Astrocyte of the cerebellum (primary cell): ENCODE measurements at regions not wholly inside any gene's neighbourhood (a gene's known extent, or its start where the extent isn't known, plus 50 kb on each side); places are given as distances from the start of the nearest gene placed in this dataset.

Experiments used
- DNase-seq: peaks from one replicate; pipeline ENCODE4 v3.0.0-alpha.2; 2011; ENCODE audit warnings: low read depth
- H3K4me3 ChIP-seq: 2 replicates; pipeline ENCODE4 v1.5.1; 2011; ENCODE audit warnings: mild to moderate bottlenecking, low read depth, low read length, moderate library complexity
- in situ Hi-C: cut with HindIII; loops from 2 replicates; pipeline ENCODE4 v1.10.0; 2017; ENCODE audit warnings: low sequenced_read_pairs
- TF ChIP-seq, protein P1 (sequence below): IDR thresholded peaks from 2 replicates; pipeline ENCODE4 v1.5.1; 2012; ENCODE audit warnings: low read length, low read depth, moderate library complexity, mild to moderate bottlenecking; ENCODE audit errors: missing control alignments

DNA sequence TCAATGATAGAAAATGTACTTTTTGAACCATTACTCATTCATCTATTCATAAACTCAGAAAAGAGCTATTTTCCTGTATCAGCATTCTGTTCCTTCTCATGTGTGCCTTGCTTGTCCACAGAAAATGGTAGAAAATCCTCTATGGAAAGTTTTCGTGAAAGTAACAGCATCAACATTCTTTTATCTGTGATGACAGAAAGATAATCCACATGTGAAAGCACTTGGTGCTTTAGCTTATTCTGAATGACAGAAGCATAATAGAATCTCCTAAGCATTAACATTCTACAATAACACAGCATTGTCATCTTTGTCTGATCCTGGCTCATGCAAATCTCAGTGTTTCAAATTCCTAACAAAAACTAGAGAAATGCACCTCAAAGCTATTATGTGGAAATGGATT is 431.9 kb downstream of the ADAMTS20 start:
- TF ChIP-seq, protein P1, sequence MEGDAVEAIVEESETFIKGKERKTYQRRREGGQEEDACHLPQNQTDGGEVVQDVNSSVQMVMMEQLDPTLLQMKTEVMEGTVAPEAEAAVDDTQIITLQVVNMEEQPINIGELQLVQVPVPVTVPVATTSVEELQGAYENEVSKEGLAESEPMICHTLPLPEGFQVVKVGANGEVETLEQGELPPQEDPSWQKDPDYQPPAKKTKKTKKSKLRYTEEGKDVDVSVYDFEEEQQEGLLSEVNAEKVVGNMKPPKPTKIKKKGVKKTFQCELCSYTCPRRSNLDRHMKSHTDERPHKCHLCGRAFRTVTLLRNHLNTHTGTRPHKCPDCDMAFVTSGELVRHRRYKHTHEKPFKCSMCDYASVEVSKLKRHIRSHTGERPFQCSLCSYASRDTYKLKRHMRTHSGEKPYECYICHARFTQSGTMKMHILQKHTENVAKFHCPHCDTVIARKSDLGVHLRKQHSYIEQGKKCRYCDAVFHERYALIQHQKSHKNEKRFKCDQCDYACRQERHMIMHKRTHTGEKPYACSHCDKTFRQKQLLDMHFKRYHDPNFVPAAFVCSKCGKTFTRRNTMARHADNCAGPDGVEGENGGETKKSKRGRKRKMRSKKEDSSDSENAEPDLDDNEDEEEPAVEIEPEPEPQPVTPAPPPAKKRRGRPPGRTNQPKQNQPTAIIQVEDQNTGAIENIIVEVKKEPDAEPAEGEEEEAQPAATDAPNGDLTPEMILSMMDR = no peak
- DNase-seq = no peak
- no peak overlapping the region for H3K4me3 ChIP-seq
- in situ Hi-C loops = no loop called here

DNA sequence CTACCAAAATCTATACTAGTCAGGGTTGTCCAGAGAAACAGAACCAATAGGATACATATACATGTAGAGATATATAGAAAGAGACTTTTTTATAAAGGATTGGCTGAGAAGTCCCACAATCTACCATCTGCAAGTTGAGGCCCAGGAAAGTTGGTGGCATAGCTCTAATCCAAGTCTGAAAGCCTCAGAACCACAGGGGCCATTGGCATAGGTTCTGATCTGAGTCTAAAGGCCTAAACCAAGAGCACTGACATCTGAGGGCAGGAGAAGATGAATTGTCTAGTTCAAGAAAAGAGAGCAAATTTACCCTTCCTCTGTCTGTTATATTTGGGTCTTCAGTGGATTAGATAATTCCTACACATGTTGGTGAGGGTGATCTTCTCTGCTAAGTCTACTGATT is 433.1 kb downstream of the ADAMTS20 start:
- TF ChIP-seq, protein P1 = no peak
- no peak overlapping the region for H3K4me3 ChIP-seq
- no peak for DNase-seq
- in situ Hi-C loops = no loop called here

DNA sequence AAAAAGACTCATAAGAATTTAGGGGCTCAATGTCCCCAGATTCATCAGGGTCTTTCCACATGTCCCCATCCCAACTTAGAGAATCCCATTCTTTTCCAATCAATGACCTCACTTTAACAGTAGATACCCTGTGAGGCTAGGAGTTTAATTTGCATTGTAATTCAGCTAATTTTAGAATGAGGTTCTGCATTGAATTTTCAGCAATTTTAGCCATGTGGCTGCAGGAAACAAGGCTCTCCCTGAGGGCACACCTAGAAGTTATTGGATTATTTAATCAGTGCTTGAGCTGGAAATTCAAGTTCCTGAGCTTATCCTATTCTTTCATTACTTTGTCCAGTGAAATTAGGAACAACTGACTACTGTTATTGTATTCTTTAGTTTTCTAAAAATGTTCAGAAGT is 433.8 kb downstream of the ADAMTS20 start:
- DNase-seq = no peak
- TF ChIP-seq, protein P1 = no peak
- H3K4me3 ChIP-seq = no peak overlapping the region
- in situ Hi-C loops = no loop called here

DNA sequence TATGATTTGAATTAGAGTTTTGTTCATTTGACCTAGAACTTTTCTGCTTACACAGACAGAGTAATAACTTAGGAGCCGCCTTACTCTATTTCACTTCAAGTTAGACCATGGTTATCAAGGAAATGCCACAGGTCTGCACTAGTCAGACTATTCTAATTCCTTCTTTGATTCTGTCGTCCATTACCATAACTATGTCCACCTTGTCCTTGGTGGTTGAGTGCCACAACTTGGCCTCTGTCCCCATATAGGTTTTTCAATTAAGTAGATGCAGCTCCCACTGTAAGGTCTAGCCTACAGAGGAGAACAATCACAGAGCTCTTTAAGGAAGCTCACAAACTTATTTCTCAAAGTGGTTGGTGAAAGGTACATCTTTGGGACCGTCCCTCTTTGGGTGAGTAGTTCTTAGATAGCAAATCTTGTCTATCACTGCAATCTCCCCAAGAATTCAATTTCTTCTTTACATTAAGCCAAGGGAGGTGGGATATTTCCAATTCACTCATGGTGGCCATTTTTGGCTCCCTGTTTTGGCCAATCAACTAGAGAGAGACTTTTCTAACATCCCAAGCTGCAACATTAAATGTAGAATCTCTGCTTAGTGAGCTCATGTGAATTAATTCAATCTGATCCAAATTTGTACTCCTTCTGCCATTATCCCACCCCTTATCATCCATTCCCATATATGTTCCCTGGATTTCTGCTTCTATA is 434.6 kb downstream of the ADAMTS20 start:
- no peak overlapping the region for H3K4me3 ChIP-seq
- TF ChIP-seq, protein P1 = no peak
- DNase-seq = no peak
- in situ Hi-C loops = no loop called here

DNA sequence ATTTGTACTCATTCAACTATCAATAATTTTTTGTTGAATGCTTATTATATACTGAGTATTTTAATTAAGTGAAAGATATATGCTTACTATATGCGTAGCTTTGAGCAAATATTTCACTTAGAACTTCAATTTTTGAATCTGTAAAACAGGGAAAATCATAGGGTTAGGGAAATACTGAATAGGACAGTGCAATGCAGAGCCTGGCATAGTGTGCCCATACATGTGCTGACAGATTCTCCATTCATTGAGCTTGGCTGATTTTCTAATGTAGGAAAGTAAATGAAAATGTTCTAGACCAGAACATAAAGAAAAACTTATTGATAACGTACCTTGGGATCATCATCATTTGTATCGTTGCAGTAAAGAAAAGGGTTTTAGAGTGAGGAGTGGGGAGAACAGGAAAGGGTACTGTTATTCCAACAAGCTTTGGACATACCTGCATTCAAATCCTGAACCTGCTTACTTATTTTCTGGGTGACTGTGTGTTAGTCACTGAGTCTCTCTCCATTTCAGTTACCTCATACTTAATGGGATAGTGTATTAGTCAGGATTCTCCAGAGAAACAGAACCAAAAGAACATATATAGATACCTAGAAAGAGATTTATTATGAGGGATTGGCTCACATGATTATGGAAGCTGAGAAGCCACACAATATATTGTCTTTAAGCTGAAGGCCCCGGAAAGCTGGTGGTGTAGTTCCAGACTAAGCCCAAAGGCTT is 436.4 kb downstream of the ADAMTS20 start:
- DNase-seq = no peak
- in situ Hi-C loops = no loop called here

DNA sequence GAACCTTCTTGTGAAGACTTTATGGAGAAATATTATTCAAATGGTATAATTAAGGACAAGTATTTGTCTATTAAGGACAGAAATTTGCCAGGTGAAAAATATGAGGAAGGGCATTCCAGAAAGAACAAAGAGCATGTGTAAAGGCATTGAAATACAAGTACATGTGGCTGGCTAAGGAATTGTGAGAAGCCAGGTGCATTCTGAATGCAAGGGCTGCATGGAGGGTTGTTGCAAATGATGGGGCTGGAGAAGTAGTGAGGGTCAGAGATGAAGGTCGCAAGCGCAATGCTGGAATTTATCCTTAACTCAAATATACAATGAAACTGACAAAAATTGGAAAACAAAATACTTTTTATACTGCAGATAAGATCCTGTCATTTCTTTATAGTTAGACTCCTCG is 437.7 kb downstream of the ADAMTS20 start:
- TF ChIP-seq, protein P1 = no peak
- no peak overlapping the region for H3K4me3 ChIP-seq
- in situ Hi-C loops = no loop called here
- no peak for DNase-seq

More for the DNA sequence above, 436.4 kb downstream of the ADAMTS20 start:
- TF ChIP-seq, protein P1 = no peak
- no peak overlapping the region for H3K4me3 ChIP-seq
